Ureter (tissue), 1 donor: ENCODE measurements at regions not wholly inside any gene's neighbourhood (a gene's known extent, or its start where the extent isn't known, plus 50 kb on each side); places are given as distances from the start of the nearest gene placed in this dataset.

ENCODE experiments used
- DNase-seq: peaks from one replicate; pipeline ENCODE4 v3.0.0-alpha.2; 2020; ENCODE audit warnings: low spot score
- donor health status: DM: yes; HTN: yes; CAD: no.

DNA sequence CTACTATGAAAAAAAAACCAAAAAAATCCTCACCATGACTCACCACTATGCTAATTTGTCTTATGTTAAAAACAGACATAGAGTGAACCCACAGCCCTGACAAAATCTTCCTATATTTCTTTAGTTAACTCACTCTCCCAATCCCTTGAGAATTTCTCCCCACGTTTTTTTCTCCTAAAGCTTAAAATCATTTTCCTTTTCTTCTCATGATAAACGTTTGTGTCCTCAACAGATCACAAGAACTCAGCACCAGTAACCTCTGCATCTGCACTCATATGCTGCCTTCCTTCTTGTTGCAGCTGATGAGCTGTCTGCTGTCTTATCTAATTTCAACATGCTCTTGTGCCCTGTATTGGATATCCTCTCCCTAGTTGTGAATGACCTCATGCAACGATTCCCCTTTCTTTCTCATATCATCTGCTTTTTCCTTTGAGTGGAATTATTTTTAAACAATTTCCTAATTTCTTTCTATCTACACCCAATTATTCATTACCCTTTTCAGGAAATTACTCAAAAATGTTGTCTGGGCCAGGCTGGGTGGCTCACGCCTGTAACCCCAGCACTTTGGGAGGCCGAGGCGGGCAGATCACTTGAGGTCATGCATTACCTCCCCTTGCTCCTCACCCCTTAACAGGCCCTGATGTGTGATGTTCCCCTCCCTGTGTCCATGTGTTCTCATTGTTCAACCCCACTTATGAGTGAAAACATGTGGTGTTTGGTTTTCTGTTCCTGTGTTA is 427.5 kb upstream of the MGAT4C start:
- no peak for DNase-seq

DNA sequence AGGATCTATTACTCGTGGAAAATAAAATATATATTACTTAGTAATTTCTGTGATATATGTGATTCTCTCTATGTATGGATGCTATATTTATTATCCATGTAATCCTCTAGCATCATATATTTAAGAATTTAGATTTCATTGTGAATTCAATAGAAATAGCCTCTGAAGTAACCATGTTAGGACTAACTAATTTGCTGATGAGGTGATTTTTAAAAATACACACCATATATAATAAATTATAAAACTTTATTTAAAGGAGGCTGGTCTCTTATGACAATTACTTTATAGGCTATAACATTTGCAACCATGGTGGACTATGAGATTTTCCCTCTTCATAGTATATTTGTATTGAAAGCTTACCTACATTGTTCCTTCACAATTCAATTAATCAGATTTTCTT is 424.9 kb upstream of the MGAT4C start:
- DNase-seq, result no peak

DNA sequence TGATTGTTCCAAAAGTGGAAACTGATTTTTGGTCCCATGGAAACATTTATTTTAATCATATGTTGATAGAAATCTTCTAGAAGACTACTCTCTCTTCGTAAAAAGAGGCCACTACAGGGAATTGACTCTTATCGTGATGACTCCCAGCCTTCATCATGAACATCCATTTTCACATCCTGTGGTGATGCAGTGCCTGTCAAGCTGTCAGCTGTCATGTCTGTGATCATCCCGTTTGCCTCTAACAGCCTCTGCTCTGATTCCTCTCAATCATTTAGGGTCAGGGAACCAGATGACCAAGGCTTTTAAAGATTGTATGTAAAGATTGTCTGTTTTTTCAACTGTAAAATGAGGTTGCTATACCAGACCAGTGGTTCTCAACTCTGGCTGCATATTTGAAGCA is 419.0 kb upstream of the MGAT4C start:
- DNase-seq, result no peak

DNA sequence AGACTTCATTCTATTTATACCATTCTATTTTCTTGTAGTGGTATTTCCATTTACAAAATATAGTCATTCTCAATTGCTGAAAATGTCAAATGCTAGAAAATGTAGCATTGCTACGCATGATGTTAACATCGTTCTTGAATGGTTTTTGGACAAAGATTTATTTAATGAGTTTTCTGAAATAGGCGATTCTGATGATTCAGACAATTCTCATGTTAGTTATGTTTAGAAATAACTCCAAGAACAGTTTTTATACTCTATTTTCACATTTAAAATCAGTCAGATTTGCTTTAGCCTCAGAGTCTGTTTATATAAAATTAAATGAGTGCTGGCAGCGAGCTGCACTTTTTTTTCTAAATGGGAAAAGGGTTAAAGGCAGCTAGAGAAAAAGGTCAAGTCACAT is 414.8 kb upstream of the MGAT4C start:
- DNase-seq, result no peak

DNA sequence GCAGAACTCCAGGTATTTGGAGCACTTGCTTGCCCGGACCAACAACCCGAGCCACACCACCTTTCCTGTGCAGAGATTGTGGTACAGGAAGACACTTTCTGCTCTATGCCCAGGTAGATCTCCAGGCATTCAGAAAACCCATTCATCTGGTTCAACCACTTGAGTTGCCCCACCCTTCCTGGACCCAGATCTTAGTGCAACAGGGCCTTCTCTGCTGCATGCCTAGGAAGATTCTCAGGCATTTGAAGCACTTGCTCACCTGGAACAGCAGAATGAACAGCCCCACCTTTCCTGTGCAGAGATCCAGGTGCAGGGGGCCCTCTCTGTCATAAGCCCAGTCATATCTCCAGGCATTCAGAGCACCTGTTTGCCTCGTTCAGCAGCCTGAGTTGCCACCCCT is 412.8 kb upstream of the MGAT4C start:
- peak; percentile 48 for DNase-seq

DNA sequence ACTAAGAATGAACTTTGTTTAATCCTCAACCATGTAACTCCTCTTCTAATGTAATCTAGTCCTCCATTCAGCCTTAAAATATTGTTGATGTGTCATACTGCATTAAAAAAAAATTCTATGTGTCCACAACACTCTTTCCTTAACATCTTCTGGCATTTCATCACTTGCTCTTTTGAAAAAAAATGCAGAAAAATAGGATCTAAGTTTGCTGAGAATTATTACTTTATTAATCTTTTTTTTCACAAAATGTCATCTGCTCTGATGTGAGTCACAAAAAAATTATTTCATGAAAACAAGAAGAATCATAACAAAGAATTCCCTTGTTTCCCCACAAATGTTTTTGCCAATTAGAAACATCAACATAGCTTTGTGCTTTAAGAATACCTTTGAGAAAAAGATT is 410.1 kb upstream of the MGAT4C start:
- DNase-seq, result no peak

DNA sequence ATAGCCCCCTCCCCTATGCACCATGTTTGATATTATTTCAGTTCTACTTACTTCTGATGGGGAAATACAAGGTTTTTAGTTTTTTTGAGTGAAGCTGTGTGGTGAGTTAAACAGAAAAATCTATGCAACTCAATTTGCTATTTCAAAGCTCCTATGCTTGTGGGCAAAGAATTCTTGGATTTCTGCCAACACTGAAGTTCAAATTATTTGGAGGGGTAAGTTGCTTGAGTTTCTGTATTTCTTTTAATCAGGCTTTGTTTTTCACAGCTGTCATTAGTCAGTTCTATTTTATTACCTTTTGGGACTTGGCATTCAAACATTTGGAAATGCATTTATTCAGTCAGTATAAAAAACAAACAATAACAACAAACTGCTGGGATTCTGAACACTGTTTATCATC is 407.5 kb upstream of the MGAT4C start:
- no peak for DNase-seq

DNA sequence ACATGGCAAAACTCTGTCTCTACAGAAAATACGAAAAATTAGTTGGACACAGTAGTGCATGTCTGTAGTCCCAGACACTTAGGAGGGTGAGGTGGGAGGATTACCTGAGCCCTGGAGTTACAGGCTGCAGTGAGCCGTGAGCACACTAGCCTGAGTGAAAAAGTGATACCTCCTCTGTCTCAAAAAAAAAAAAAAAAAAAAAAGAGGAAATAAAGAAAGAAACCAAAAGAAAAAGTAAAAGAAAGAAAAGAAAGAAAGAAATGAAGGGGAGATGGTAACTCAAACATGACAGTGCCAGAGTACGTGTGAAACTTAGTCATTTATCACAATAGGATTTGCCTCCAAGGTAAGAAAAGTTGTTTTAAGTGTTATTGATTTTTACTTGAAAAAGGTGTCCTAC is 407.0 kb upstream of the MGAT4C start:
- no peak for DNase-seq

DNA sequence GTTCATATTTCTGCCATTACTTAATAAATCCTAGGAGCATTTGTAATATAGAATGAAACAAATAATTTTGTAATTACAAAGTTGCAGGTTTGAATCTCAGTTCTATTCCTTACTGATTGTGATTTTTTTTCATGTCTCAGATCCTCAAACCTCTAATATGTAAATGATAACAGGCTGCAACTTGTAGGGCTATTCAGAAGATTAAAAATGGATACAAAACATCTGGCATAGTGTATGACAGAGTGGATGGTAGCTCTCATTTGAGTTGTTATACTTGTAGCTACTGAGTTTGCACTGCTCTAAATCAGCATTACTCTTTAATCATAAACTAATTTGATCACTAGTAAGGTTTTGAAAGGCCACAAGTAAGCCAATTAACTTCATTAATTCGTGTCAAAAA is 406.3 kb upstream of the MGAT4C start:
- no peak for DNase-seq

DNA sequence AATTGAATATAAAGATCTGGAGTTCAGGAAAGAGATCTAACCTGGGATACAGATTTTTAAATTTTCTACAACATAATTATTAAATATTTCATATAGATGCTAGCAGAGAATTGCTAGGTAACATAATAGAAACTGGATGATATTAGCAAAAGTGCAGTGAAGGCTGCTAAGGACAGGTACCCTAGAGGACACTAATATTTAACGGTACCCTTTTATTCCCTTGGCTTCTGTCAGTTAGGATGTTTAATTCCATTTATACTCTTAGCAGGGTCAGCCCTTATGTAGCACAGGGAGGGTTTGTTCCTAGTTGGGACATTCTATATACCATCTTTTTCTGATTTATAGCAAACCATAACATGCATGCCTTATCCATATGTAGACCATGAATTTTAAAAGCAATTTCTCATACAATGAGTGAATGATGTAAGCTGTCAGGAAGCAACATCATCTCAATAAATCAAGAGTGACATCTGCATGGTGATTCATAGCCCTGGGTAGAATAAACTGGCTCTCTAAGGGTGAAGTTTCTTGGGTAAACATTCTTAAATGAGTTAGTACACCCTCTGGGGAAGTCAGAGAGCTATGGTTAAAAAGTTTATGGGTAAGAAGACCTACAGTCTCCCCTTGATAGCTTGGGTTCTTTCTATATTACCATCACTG is 404.4 kb upstream of the MGAT4C start:
- DNase-seq, result no peak

DNA sequence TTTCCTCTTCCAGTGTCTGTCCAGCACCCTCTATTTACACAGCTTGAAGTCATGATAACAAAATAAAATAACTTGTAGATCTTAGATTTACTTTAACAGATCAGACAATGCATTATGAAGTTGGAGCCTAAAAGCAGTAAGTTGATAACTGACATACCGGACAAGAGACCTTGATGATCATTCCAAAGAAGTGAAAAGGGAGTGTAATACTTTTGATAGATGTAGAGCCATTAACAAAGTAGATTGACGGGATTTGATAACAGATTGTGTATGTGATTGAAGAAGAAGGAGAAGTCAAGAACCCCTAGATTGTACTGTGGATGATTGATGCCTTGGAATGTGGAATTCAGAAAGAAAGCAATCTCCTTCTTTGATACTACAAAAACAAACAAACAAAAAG is 403.8 kb upstream of the MGAT4C start:
- no peak for DNase-seq

DNA sequence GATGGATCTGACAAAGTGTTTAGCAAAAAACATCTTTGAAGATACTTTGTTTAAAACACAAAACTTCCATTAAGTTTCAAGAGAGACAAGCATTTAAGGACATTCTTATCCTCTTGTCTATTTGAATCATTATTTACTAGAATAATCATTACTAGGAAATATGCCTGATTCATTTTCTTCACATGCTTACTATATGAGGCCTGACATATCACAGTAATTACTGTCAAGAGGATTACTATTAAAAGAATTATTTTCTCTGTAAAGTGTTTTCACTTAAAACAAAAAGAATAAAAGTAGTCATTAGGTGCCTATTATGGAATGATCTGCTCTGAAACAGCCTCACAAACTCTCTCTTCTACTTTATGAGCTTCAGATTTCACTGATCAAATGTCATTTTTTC is 402.1 kb upstream of the MGAT4C start:
- no peak for DNase-seq

DNA sequence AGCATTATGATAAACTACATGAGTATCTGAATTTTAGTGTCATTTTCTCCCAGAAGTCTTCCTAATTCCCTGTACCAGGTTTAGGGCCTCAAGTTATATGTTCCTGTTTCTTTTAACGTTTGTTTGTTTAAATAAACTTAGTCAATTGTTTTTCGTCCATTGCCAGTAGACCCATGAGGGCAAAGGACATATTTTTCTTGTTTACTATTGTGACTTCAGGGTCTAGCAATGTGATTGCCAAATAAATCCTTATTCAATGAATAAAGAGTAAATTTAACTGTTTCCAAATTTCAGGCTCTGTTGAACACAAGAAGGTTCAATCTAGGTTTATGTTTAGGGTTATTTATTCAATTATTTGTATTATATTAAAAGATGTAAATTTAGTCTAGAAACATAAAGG is 391.6 kb upstream of the MGAT4C start:
- DNase-seq, result no peak

DNA sequence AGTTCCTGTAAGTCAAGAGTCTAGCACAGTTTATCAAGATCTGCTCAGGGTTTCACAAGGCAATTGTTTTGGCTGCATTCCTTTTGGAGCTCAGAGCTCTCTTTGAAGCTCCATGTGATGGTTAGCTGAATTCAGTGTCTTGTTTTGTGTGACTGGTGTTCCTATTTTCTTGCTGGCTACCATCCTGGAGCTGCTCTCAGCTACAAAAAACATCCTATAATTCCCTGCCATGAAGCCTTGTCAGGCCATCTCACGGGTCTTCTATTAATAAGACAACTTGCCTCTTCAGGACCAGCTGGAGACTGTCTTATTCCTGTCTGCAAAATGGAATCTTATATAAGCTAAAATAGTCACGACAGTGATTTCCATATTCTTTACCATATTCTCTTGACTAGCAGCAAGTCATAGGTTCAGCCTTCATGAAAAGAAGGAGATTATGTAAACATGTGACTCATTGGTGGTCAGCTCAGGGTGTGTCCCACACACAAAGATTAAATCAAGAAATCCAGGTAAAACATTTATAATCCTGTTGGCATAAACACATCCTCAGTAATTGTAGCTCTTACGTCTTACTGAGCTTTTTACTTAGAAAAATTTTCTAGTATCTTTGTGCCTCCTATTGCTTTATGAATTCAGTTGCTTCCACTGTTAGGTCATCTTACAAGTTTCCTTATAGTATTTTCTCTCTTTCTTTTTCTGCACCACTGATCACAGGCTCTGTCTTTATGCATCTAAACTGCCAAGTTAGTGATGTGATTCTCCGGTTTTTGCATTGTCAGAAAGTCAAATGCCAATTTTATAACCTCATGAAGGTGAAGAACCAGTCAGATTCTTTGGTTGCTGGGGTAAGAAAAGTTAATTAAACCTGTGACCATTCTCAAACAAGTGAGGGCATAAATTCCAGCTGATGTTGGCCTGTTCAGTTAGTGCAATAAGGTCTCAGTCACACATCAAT is 378.5 kb upstream of the MGAT4C start:
- no peak for DNase-seq

DNA sequence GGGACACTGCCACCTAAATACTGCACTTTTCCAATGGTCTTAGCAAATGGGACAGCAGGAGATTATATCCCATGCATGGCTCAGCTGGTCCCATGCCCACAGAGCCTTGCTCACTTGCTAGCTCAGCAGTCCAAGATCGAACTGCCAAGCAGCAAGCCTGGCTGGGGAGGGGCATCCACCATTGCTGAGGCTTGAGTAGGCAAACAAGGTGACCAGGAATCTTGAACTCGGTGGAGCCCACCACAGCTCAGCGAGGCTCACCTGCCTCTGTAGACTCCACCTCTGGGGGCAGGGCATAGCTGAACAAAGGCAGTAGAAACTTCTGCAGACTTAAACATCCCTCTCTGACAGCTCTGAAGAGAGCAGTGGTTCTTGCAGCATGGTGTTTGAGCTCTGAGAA is 370.8 kb upstream of the MGAT4C start:
- DNase-seq, result no peak

DNA sequence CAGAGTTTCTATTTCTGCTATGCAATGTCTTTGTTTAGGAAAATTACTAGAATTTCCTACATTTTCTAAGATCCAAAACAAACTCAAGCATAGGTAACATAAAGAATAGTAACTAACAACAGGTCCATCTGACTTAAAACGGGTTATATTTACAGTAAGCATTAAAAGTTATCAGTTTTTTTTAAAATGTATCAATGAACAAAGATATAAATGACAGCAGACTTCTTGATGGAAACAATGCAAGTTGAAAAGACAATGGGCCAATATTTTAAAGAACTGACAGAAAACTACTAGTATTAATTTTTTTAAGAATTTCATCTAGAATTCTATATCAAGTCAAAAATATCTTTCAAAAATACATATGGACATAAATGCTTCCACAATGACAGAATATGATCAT is 367.1 kb upstream of the MGAT4C start:
- DNase-seq, result no peak

DNA sequence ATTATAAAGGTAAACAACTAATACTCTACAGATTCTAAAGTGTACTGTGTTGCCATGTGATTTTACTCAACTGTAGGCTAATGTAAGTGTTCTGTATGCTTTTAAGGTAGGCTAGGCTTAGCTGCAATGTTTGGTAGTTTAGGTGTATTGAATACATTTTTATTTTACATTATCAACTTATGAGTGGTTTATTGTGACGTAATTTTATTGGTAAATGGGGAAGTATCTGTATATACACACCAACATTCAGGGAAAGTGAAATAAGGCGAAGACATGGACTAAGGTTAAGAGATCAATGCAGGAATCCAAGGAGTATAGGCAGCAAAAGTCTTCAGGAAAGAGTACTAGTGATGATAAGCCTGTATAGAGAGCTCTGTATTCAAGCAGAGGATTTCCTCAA is 365.8 kb upstream of the MGAT4C start:
- DNase-seq, result no peak

DNA sequence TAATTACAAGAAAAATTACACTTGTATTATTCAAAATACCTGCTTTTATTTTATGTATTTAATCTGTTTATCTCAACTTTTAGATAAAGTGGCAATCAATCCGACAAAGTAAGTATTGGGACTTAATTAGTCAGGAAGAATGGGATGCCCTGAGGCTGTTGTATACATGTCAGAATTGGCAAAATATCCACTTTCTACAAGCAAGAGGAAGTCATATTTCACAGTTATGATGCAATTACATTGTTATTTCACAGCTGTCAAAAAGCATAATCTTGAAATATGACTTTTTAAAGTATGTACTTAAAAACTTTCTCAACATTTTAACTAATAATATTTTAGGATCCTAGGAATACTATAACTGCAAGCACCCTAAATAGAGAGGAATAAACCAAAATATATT is 357.1 kb upstream of the MGAT4C start:
- DNase-seq, result no peak

DNA sequence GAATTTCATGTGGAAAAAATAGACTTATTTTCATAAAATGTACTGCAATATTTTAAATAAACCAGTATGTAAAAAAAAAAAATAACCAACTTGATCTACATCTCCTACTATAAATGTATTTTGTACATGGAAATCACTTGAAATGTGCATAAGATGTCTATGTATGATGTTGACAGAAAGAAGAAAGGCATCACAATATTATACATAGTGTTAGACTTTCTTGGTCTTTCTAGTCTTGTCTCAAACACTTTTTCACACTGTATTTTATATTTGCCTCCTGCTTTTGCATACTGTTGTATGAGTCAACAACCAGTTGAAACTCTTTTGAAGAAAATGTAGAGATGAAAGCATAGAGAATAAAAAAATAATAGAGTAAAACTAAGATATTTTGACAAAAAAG is 352.4 kb upstream of the MGAT4C start:
- no peak for DNase-seq

DNA sequence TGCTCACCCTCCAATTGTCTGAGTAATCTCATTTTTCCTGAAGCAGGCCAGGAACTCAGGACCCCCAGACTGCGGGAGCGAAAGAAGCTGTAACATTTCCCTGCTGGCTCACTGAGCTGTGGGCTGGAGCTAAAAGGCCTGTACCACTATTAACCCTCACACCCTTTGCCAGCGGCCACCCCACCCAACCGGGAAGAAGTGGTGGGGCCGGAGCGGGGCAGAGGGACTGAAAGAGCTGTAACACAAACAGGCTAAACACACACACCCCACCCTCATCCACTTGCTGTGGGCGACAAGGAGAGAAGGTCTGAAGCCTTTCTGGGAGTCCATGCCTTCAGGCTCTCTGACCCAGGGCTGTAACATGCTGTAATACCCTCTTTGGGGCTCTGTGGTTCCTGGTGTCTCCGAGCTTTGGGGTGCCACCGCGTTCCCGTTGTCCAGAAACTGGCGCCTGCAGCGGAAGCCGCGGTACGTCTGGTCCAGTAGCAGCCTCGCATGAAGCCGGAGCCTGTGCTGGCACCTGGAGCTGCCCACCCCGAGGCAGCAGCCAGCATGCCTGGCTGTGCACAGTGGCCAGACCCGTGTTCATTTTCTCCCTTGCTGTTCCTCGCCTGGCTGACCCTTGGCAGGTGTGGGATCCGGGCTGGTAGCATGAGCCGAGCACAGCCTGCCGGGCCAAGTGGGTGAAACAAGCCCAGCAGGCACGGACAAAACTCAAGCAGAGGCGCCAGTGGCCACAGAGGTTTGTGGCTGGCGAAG is 345.5 kb upstream of the MGAT4C start:
- DNase-seq, result no peak

DNA sequence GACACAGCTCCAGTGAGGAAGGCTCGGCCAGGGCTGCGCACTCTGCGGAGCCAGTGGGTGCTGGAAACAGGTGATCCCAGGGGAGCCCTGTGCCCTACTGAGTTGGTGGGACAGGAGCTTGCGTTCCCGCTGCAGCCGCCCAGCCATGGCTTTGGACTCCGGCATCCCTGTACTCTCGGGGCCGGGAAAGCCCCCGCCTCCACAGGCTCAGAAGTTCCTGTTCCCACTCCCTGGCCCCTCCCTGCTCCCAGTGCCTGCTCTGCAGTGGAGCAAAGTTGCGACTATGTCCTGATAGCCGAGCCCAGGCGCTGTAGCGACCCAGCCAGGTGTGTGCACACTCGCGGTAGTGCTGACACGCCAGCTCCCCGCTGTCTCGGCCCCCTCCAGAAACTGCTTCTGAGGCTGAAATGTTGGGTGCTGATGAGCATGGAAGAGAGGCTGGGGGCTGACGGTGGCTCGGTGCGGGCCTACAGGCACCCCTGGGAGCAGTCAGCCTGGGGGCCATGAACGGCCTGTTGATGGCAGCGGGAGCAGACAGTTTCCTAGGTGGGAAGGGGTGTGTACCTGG is 344.6 kb upstream of the MGAT4C start:
- DNase-seq, result no peak

DNA sequence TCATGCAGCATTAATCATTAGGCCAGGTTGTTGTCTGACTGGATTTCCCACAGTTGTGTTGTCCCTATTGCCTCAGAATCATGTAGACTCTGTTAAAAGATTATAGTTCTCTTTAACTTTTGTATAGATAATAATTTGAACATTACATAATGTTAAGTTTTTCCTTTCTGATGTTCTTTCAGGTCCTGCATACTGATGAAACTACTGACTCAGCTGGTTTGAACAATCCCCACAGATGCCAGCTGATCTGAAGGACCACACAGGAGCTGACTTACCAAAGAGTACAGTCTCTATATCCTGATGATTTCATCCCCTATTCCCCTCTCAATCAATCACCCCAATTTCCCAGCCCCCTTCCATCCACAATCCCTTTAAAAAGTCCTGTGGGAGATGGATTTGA is 341.2 kb upstream of the MGAT4C start:
- DNase-seq, result no peak
